HFFc6 (cell line): ENCODE measurements at regions not wholly inside any gene's neighbourhood (a gene's known extent, or its start where the extent isn't known, plus 50 kb on each side); places are given as distances from the start of the nearest gene placed in this dataset.

ENCODE experiments used
- DNase-seq: peaks from one replicate; pipeline ENCODE4 v3.0.0-alpha.2; 2018
- H3K27ac Mint-ChIP-seq: 2 replicates; pipeline ENCODE4 v1.8.0; 2020; ENCODE audit warnings: mild to moderate bottlenecking, mixed read lengths
- H3K27me3 Mint-ChIP-seq: 2 replicates; pipeline ENCODE4 v1.8.0; 2021; ENCODE audit warnings: mild to moderate bottlenecking, moderate library complexity, mixed read lengths; ENCODE audit not compliant: insufficient read depth
- H3K36me3 Mint-ChIP-seq: 2 replicates; pipeline ENCODE4 v1.8.0; 2021; ENCODE audit warnings: low read depth, mixed read lengths
- H3K4me1 Mint-ChIP-seq: 2 replicates; pipeline ENCODE4 v1.8.0; 2020; ENCODE audit warnings: low read depth, mixed read lengths
- H3K4me3 Mint-ChIP-seq: 2 replicates; pipeline ENCODE4 v1.8.0; 2020; ENCODE audit warnings: mild to moderate bottlenecking, moderate library complexity, mixed read lengths
- H3K9me3 Mint-ChIP-seq: 2 replicates; pipeline ENCODE4 v1.8.0; 2020; ENCODE audit warnings: mild to moderate bottlenecking, mixed read lengths
- CTCF ChIP-seq: fragments of 200-600 bp; sonication (generic); IDR thresholded peaks from 2 replicates; pipeline ENCODE4 v1.5.0; 2021; ENCODE audit warnings: antibody characterized with exemption, mild to moderate bottlenecking

DNA sequence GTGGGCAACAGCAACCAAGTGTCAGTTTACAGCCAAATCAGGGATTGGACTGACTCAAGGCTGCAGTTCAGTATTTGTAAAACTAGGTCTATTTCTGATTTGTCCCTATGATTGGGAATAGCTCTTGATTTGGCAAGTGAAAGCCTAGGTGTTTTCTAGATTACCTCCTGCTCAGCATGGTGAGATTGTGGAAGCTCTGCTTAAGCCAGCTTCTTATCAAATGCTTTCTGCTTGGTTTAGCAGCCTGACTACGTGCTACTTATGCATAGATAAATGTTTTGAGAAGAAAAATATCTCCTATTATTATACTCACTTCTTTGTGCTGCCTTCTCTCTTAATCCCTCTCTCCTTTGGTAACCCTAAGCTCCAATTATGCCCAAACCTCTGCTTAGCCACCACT, 86.3 kb upstream of the AMOTL1 start:
- DNase-seq = no peak
- H3K27ac Mint-ChIP-seq = no peak overlapping the region
- H3K36me3 Mint-ChIP-seq = no peaks in the 10 kb centered on the region
- TF ChIP-seq CTCF = no peak
- H3K27me3 Mint-ChIP-seq = peaks cover 10% of the 10 kb centered on the region
- H3K4me1 Mint-ChIP-seq = peaks cover 18% of the 10 kb centered on the region
- no peak overlapping the region for H3K4me3 Mint-ChIP-seq
- H3K9me3 Mint-ChIP-seq = peaks cover 4% of the 10 kb centered on the region; the same call in 1 of the 2 replicates

- no peak overlapping the region for H3K4me3 Mint-ChIP-seq
- no peak overlapping the region for H3K27ac Mint-ChIP-seq
- peaks cover 23% of the 10 kb centered on the region for H3K27me3 Mint-ChIP-seq
- TF ChIP-seq CTCF = no peak
- no peaks in the 10 kb centered on the region for H3K9me3 Mint-ChIP-seq
- H3K36me3 Mint-ChIP-seq = no peaks in the 10 kb centered on the region
- H3K4me1 Mint-ChIP-seq = peaks cover 2% of the 10 kb centered on the region
- no peak for DNase-seq
Observed at GRCh38 chr11:94694309-94695060, 73.7 kb upstream of the AMOTL1 start.

DNA sequence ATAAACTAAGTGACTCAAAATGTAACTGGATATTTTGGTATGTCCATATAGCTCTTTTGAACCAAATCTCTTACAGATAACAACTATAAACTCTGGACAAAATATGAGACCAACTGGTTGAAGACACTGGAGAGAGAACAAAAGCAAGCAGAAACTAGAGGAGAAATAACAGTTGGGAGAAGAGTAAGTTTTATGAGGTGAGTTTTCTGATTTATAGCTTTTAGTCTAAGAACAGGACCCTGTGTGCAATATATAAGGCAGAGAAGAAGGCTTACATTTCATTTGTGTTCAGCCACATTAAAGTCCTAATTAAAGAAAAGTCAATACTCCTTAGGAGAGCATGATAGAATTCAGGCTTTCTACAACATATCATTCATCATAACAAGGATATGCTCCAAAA, 71.0 kb upstream of the AMOTL1 start:
- Mint-ChIP-seq H3K36me3 (no peaks in the 10 kb centered on the region), H3K4me3 (no peak overlapping the region), H3K4me1 (peaks cover 23% of the 10 kb centered on the region), H3K27me3 (peaks cover 21% of the 10 kb centered on the region), H3K9me3 (no peaks in the 10 kb centered on the region), H3K27ac (no peak overlapping the region)
- no peak for TF ChIP-seq CTCF
- DNase-seq = no peak

DNA sequence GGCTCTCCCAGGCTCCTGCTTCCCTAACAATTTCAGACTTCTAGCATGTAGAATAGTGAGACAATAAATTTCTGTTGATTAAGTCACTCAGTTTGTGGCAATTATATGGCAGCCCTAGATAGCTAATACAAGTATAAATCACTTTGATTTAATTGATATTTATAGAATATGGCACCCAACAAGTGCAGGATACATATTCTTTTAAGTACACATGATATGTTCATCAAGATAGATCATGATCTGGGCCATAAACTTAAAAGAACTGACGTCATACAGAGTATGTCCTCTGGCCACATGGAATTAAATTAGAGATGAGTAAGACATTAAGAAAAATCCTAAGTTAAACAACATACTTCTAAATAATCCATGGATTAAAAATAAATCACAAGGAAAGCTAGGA, 67.5 kb upstream of the AMOTL1 start:
- H3K27me3 Mint-ChIP-seq = peaks cover 13% of the 10 kb centered on the region
- H3K36me3 Mint-ChIP-seq = no peaks in the 10 kb centered on the region
- no peak overlapping the region for H3K4me3 Mint-ChIP-seq
- H3K9me3 Mint-ChIP-seq = no peaks in the 10 kb centered on the region
- H3K27ac Mint-ChIP-seq = no peak overlapping the region
- no peak for TF ChIP-seq CTCF
- peak; percentile 66 for DNase-seq
- peaks cover 31% of the 10 kb centered on the region for H3K4me1 Mint-ChIP-seq

DNA sequence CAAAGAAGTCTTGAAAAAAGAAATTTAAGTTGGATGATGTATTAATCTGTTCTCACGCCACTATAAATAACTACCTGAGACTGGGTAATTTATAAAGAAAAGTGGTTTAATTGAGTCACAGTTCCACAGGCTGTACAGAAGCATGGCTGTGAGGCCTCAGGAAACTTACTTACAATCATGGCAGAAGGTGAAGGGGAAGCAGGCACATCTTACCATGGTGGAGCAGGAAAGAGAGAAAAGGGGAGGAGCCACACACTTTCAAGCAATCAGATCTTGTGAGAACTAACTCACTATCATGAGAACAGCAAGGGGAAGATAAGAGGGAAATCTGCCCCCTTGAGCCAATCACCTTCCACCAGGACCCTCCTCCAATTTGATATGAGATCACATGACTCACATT, 65.7 kb upstream of the AMOTL1 start:
- Mint-ChIP-seq H3K36me3 (no peaks in the 10 kb centered on the region), H3K27me3 (peaks cover 5% of the 10 kb centered on the region), H3K4me3 (no peak overlapping the region), H3K4me1 (peaks cover 48% of the 10 kb centered on the region), H3K27ac (no peak overlapping the region), H3K9me3 (no peaks in the 10 kb centered on the region)
- no peak for TF ChIP-seq CTCF
- DNase-seq = no peak
